Naive thymus-derived CD4-positive, alpha-beta T cell (primary cell): ENCODE measurements at regions not wholly inside any gene's neighbourhood (a gene's known extent, or its start where the extent isn't known, plus 50 kb on each side); places are given as distances from the start of the nearest gene placed in this dataset.

Source experiments
- ATAC-seq: fragments of 150-1000 bp; cut with Tn5 transposase; 2 replicates; pipeline ENCODE4 v1.10.0; 2021; ENCODE audit warnings: mild to moderate bottlenecking, moderate library complexity
- CTCF ChIA-PET: fragments of 350-600 bp; sonication (Branson Sonifier 250); formaldehyde crosslinking; loops from one replicate; lab custom pipeline; 2021; ENCODE audit warnings: antibody characterized with exemption; lab: Charles Lee
- POLR2A ChIA-PET: fragments of 350-600 bp; sonication (Branson Sonifier 250); formaldehyde crosslinking; loops from one replicate; lab custom pipeline; 2021; ENCODE audit warnings: antibody characterized with exemption, inconsistent platforms; lab: Charles Lee
- DNase-seq, 9 donors: peaks; one replicate each; pipeline versions ENCODE4 v3.0.0 to v3.0.0-alpha.2; 2020 to 2022; ENCODE audit warnings: mixed read lengths in 1 of 9
- H3K27ac ChIP-seq: one replicate; pipeline ENCODE4 v1.7.0; 2013; ENCODE audit warnings: mild to moderate bottlenecking, low read depth, low read length, moderate library complexity
- H3K27me3 ChIP-seq, 2 donors: one replicate each; pipeline ENCODE4 v1.7.0; 2013; ENCODE audit warnings: low read length in 2 of 2, mild to moderate bottlenecking in 2 of 2, moderate library complexity in 2 of 2; ENCODE audit not compliant: control insufficient read depth in 2 of 2, insufficient read depth in 2 of 2
- H3K36me3 ChIP-seq, 3 experiments: 1 replicate in 2 of 3; 2 replicates in 1 of 3; pipeline ENCODE4 v1.7.0; 2013; ENCODE audit warnings: low read length in 3 of 3, mild to moderate bottlenecking in 3 of 3, moderate library complexity in 1 of 3; ENCODE audit not compliant: insufficient read depth in 3 of 3, control insufficient read depth in 2 of 3
- H3K4me1 ChIP-seq, 2 donors: one replicate each; pipeline ENCODE4 v1.7.0; 2013; ENCODE audit warnings: low read length in 2 of 2, mild to moderate bottlenecking in 2 of 2, moderate library complexity in 1 of 2; ENCODE audit not compliant: control insufficient read depth in 2 of 2, insufficient read depth in 2 of 2
- H3K4me3 ChIP-seq: 2 replicates; pipeline ENCODE4 v1.7.0; 2013; ENCODE audit warnings: mild to moderate bottlenecking, low read length
- H3K9me3 ChIP-seq, 3 experiments: 1 replicate in 2 of 3; 2 replicates in 1 of 3; pipeline ENCODE4 v1.7.0; 2013; ENCODE audit warnings: low read length in 3 of 3; ENCODE audit not compliant: control insufficient read depth in 2 of 3
- H3K27ac Mint-ChIP-seq, 9 donors: one replicate each; pipeline ENCODE4 v1.8.0; 2020 to 2022; ENCODE audit warnings: mixed read lengths in 9 of 9, mild to moderate bottlenecking in 8 of 9, moderate library complexity in 5 of 9, inconsistent platforms in 2 of 9
- H3K27me3 Mint-ChIP-seq, 5 donors: one replicate each; pipeline ENCODE4 v1.8.0; 2021 to 2022; ENCODE audit warnings: mixed read lengths in 5 of 5, mild to moderate bottlenecking in 1 of 5
- H3K36me3 Mint-ChIP-seq, 5 donors: one replicate each; pipeline ENCODE4 v1.8.0; 2020 to 2022; ENCODE audit warnings: mixed read lengths in 5 of 5, mild to moderate bottlenecking in 3 of 5, inconsistent platforms in 1 of 5
- H3K4me1 Mint-ChIP-seq, 7 donors: one replicate each; pipeline ENCODE4 v1.8.0; 2020 to 2022; ENCODE audit warnings: mixed read lengths in 7 of 7, mild to moderate bottlenecking in 3 of 7, inconsistent platforms in 1 of 7
- H3K4me3 Mint-ChIP-seq, 10 donors: one replicate each; pipeline ENCODE4 v1.8.0; 2020 to 2022; ENCODE audit warnings: mild to moderate bottlenecking in 10 of 10, mixed read lengths in 10 of 10, moderate library complexity in 6 of 10, inconsistent platforms in 2 of 10
- H3K9me3 Mint-ChIP-seq, 11 donors: one replicate each; pipeline ENCODE4 v1.8.0; 2020 to 2022; ENCODE audit warnings: mixed read lengths in 11 of 11, mild to moderate bottlenecking in 4 of 11, inconsistent platforms in 1 of 11, moderate library complexity in 1 of 11
- intact Hi-C, 2 donors: fragments of 100-400 bp; cut with micrococcal nuclease; formaldehyde crosslinking; loops; one replicate each; pipeline ENCODE4 v1.15.1; 2023

- H3K9me3 Mint-ChIP-seq: peaks cover 0 to 2% (median 0%) of the 10 kb centered on the region in 11 donors
- H3K36me3 Mint-ChIP-seq: no peaks in the 10 kb centered on the region
- no peak overlapping the region for H3K4me3 Mint-ChIP-seq
- Histone ChIP-seq H3K27ac (no peak overlapping the region), H3K4me1 (no peaks in the 10 kb centered on the region), H3K27me3 (no peaks in the 10 kb centered on the region), H3K9me3 (no peaks in the 10 kb centered on the region), H3K36me3 (no peaks in the 10 kb centered on the region), H3K4me3 (no peak overlapping the region)
- ATAC-seq (no peak), DNase-seq (no peak)
- no peak overlapping the region for H3K27ac Mint-ChIP-seq
- ChIA-PET POLR2A (no interaction called here), CTCF (no interaction called here)
- H3K27me3 Mint-ChIP-seq: peaks cover 7 to 18% (median 15%) of the 10 kb centered on the region in 5 donors
- H3K4me1 Mint-ChIP-seq: peaks cover 0 to 6% (median 0%) of the 10 kb centered on the region in 7 donors
- intact Hi-C loops: no loop called here
Measured at GRCh38 chr10:8504499-8504898, 450.0 kb downstream of the GATA3 start.

GRCh38 chr10:8507156-8507555 lies 452.7 kb downstream of the GATA3 start:
- Mint-ChIP-seq H3K27me3 (peaks cover 4 to 17% (median 7%) of the 10 kb centered on the region in 5 donors), H3K4me1 (no peaks in the 10 kb centered on the region), H3K4me3 (no peak overlapping the region), H3K36me3 (no peaks in the 10 kb centered on the region), H3K9me3 (no peaks in the 10 kb centered on the region), H3K27ac (no peak overlapping the region)
- H3K27me3 ChIP-seq: no peaks in the 10 kb centered on the region
- H3K4me3 ChIP-seq: no peak overlapping the region
- ChIA-PET CTCF (no interaction called here), POLR2A (no interaction called here)
- no peaks in the 10 kb centered on the region for H3K36me3 ChIP-seq
- ATAC-seq (no peak), DNase-seq (no peak)
- no peaks in the 10 kb centered on the region for H3K9me3 ChIP-seq
- intact Hi-C loops: no loop called here
- no peak overlapping the region for H3K27ac ChIP-seq
- H3K4me1 ChIP-seq: no peaks in the 10 kb centered on the region

- Histone ChIP-seq H3K36me3 (no peaks in the 10 kb centered on the region), H3K9me3 (no peaks in the 10 kb centered on the region), H3K27ac (no peak overlapping the region), H3K4me1 (no peaks in the 10 kb centered on the region), H3K4me3 (no peak overlapping the region), H3K27me3 (no peaks in the 10 kb centered on the region)
- Mint-ChIP-seq H3K4me3 (no peak overlapping the region), H3K27me3 (peaks cover 4 to 14% (median 11%) of the 10 kb centered on the region in 5 donors), H3K4me1 (no peaks in the 10 kb centered on the region), H3K36me3 (no peaks in the 10 kb centered on the region), H3K9me3 (no peaks in the 10 kb centered on the region), H3K27ac (no peak overlapping the region)
- CTCF ChIA-PET: no interaction called here
- POLR2A ChIA-PET: no interaction called here
- no peak for ATAC-seq
- intact Hi-C loops: no loop called here
- no peak for DNase-seq
Measured at GRCh38 chr10:8508882-8509281, 454.4 kb downstream of the GATA3 start.

GRCh38 chr10:8510471-8510870 lies 456.0 kb downstream of the GATA3 start:
- intact Hi-C loops: no loop called here
- POLR2A ChIA-PET: no interaction called here
- Mint-ChIP-seq H3K27ac (no peak overlapping the region), H3K4me1 (no peaks in the 10 kb centered on the region), H3K4me3 (no peak overlapping the region), H3K36me3 (no peaks in the 10 kb centered on the region), H3K9me3 (no peaks in the 10 kb centered on the region), H3K27me3 (peaks cover 6 to 17% (median 11%) of the 10 kb centered on the region in 5 donors)
- DNase-seq: no peak
- Histone ChIP-seq H3K27me3 (no peaks in the 10 kb centered on the region), H3K27ac (no peak overlapping the region), H3K4me3 (no peak overlapping the region), H3K4me1 (no peaks in the 10 kb centered on the region), H3K9me3 (no peaks in the 10 kb centered on the region), H3K36me3 (no peaks in the 10 kb centered on the region)
- no peak for ATAC-seq
- CTCF ChIA-PET: no interaction called here

- Histone ChIP-seq H3K36me3 (no peaks in the 10 kb centered on the region), H3K4me3 (no peak overlapping the region), H3K4me1 (no peaks in the 10 kb centered on the region), H3K27ac (no peak overlapping the region), H3K9me3 (no peaks in the 10 kb centered on the region), H3K27me3 (no peaks in the 10 kb centered on the region)
- no peak overlapping the region for H3K27ac Mint-ChIP-seq
- no peaks in the 10 kb centered on the region for H3K4me1 Mint-ChIP-seq
- H3K27me3 Mint-ChIP-seq: peaks cover 6 to 14% (median 9%) of the 10 kb centered on the region in 5 donors
- no peak for ATAC-seq
- no peak overlapping the region for H3K4me3 Mint-ChIP-seq
- intact Hi-C loops: no loop called here
- POLR2A ChIA-PET: no interaction called here
- H3K9me3 Mint-ChIP-seq: no peaks in the 10 kb centered on the region
- no peak for DNase-seq
- CTCF ChIA-PET: no interaction called here
- H3K36me3 Mint-ChIP-seq: peaks cover 0 to 2% (median 0%) of the 10 kb centered on the region in 5 donors
Measured at GRCh38 chr10:8511026-8511425, 456.5 kb downstream of the GATA3 start.

GRCh38 chr10:8513155-8514147 lies 459.0 kb downstream of the GATA3 start:
- no peak overlapping the region for H3K27ac ChIP-seq
- no peaks in the 10 kb centered on the region for H3K36me3 ChIP-seq
- H3K4me1 ChIP-seq: no peaks in the 10 kb centered on the region
- ATAC-seq: no peak
- Mint-ChIP-seq H3K4me1 (no peaks in the 10 kb centered on the region), H3K27ac (no peak overlapping the region), H3K4me3 (no peak overlapping the region), H3K36me3 (peaks cover 0 to 3% (median 0%) of the 10 kb centered on the region in 5 donors), H3K9me3 (no peaks in the 10 kb centered on the region), H3K27me3 (peaks cover 6 to 14% (median 9%) of the 10 kb centered on the region in 5 donors)
- H3K27me3 ChIP-seq: no peaks in the 10 kb centered on the region
- intact Hi-C loops: no loop called here
- ChIA-PET POLR2A (no interaction called here), CTCF (interaction anchor here (0.6 kb wide), 1 partner anchor 58 kb away, joined by 3 read pairs; no protein-coding TSS in a partner anchor)
- DNase-seq: no peak
- no peak overlapping the region for H3K4me3 ChIP-seq
- H3K9me3 ChIP-seq: no peaks in the 10 kb centered on the region

- H3K4me1 ChIP-seq: no peaks in the 10 kb centered on the region
- Mint-ChIP-seq H3K4me3 (no peak overlapping the region), H3K27me3 (peaks cover 2 to 9% (median 4%) of the 10 kb centered on the region in 5 donors), H3K4me1 (no peaks in the 10 kb centered on the region), H3K27ac (no peak overlapping the region), H3K9me3 (peaks cover 0 to 10% (median 0%) of the 10 kb centered on the region in 11 donors), H3K36me3 (peaks cover 0 to 3% (median 0%) of the 10 kb centered on the region in 5 donors)
- ATAC-seq (no peak), DNase-seq (no peak)
- H3K27ac ChIP-seq: no peak overlapping the region
- CTCF ChIA-PET: no interaction called here
- no peaks in the 10 kb centered on the region for H3K27me3 ChIP-seq
- H3K36me3 ChIP-seq: no peaks in the 10 kb centered on the region
- POLR2A ChIA-PET: no interaction called here
- H3K4me3 ChIP-seq: no peak overlapping the region
- intact Hi-C loops: no loop called here
- H3K9me3 ChIP-seq: no peaks in the 10 kb centered on the region
Measured at GRCh38 chr10:8520382-8520781, 465.9 kb downstream of the GATA3 start.
